Activated T-helper 17 cell treated with anti-CD3 and anti-CD28 coated beads, Interleukin-2, amount 50 U/mL, for 72 hours (primary cell): ENCODE measurements at regions not wholly inside any gene's neighbourhood (a gene's known extent, or its start where the extent isn't known, plus 50 kb on each side); places are given as distances from the start of the nearest gene placed in this dataset.

Experiments used
- ATAC-seq: fragments of 150-1000 bp; cut with Tn5 transposase; replicated peaks from 2 replicates; pipeline ENCODE4 v1.10.0; 2021; ENCODE audit warnings: mild to moderate bottlenecking, moderate library complexity
- H3K27ac Mint-ChIP-seq: one replicate; pipeline ENCODE4 v1.8.0; 2022; ENCODE audit warnings: mixed read lengths
- H3K27me3 Mint-ChIP-seq: one replicate; pipeline ENCODE4 v1.8.0; 2022; ENCODE audit warnings: mixed read lengths
- H3K36me3 Mint-ChIP-seq: one replicate; pipeline ENCODE4 v1.8.0; 2022; ENCODE audit warnings: low read depth, mild to moderate bottlenecking, mixed read lengths
- H3K4me1 Mint-ChIP-seq: one replicate; pipeline ENCODE4 v1.8.0; 2022; ENCODE audit warnings: mixed read lengths
- H3K4me3 Mint-ChIP-seq: one replicate; pipeline ENCODE4 v1.8.0; 2022; ENCODE audit warnings: mild to moderate bottlenecking, mixed read lengths
- H3K9me3 Mint-ChIP-seq: one replicate; pipeline ENCODE4 v1.8.0; 2022; ENCODE audit warnings: mixed read lengths

GRCh38 chr4:42718336-42718735, 61.4 kb upstream of the ATP8A1 start:
- Mint-ChIP-seq H3K27me3 (no peaks in the 10 kb centered on the region), H3K9me3 (no peaks in the 10 kb centered on the region), H3K4me3 (no peak overlapping the region), H3K36me3 (no peaks in the 10 kb centered on the region), H3K27ac (no peak overlapping the region), H3K4me1 (no peaks in the 10 kb centered on the region)
- no peak for ATAC-seq

GRCh38 chr4:42716996-42717395, 60.1 kb upstream of the ATP8A1 start:
- Mint-ChIP-seq H3K9me3 (no peaks in the 10 kb centered on the region), H3K27ac (no peak overlapping the region), H3K4me1 (no peaks in the 10 kb centered on the region), H3K27me3 (peaks cover 5% of the 10 kb centered on the region), H3K4me3 (no peak overlapping the region), H3K36me3 (no peaks in the 10 kb centered on the region)
- no peak for ATAC-seq

- H3K27ac Mint-ChIP-seq: no peak overlapping the region
- no peaks in the 10 kb centered on the region for H3K4me1 Mint-ChIP-seq
- H3K9me3 Mint-ChIP-seq: no peaks in the 10 kb centered on the region
- no peak for ATAC-seq
- no peak overlapping the region for H3K4me3 Mint-ChIP-seq
- H3K36me3 Mint-ChIP-seq: no peaks in the 10 kb centered on the region
- H3K27me3 Mint-ChIP-seq: peaks cover 9% of the 10 kb centered on the region
These were observed 59.0 kb upstream of the ATP8A1 start for GRCh38 chr4:42715807-42716482.

- H3K4me1 Mint-ChIP-seq: no peaks in the 10 kb centered on the region
- no peak for ATAC-seq
- H3K4me3 Mint-ChIP-seq: no peak overlapping the region
- no peak overlapping the region for H3K27ac Mint-ChIP-seq
- no peaks in the 10 kb centered on the region for H3K36me3 Mint-ChIP-seq
- no peaks in the 10 kb centered on the region for H3K9me3 Mint-ChIP-seq
- peaks cover 16% of the 10 kb centered on the region for H3K27me3 Mint-ChIP-seq
These were observed 56.5 kb upstream of the ATP8A1 start for GRCh38 chr4:42713391-42713790.

- ATAC-seq: no peak
- H3K27me3 Mint-ChIP-seq: peaks cover 18% of the 10 kb centered on the region
- H3K27ac Mint-ChIP-seq: no peak overlapping the region
- H3K36me3 Mint-ChIP-seq: no peaks in the 10 kb centered on the region
- H3K4me1 Mint-ChIP-seq: no peaks in the 10 kb centered on the region
- no peak overlapping the region for H3K4me3 Mint-ChIP-seq
- H3K9me3 Mint-ChIP-seq: no peaks in the 10 kb centered on the region
These were observed 55.9 kb upstream of the ATP8A1 start for GRCh38 chr4:42712854-42713253.

GRCh38 chr4:42711496-42711895, 54.6 kb upstream of the ATP8A1 start:
- Mint-ChIP-seq H3K36me3 (no peaks in the 10 kb centered on the region), H3K27me3 (peaks cover 18% of the 10 kb centered on the region), H3K4me3 (no peak overlapping the region), H3K4me1 (no peaks in the 10 kb centered on the region), H3K9me3 (no peaks in the 10 kb centered on the region), H3K27ac (no peak overlapping the region)
- ATAC-seq: no peak

- peaks cover 18% of the 10 kb centered on the region for H3K27me3 Mint-ChIP-seq
- no peak for ATAC-seq
- H3K4me1 Mint-ChIP-seq: no peaks in the 10 kb centered on the region
- no peak overlapping the region for H3K27ac Mint-ChIP-seq
- H3K36me3 Mint-ChIP-seq: no peaks in the 10 kb centered on the region
- no peaks in the 10 kb centered on the region for H3K9me3 Mint-ChIP-seq
- H3K4me3 Mint-ChIP-seq: no peak overlapping the region
These were observed 53.9 kb upstream of the ATP8A1 start for GRCh38 chr4:42710761-42711160.

- no peaks in the 10 kb centered on the region for H3K9me3 Mint-ChIP-seq
- no peak for ATAC-seq
- no peaks in the 10 kb centered on the region for H3K36me3 Mint-ChIP-seq
- H3K27ac Mint-ChIP-seq: no peak overlapping the region
- H3K4me3 Mint-ChIP-seq: no peak overlapping the region
- peaks cover 18% of the 10 kb centered on the region for H3K27me3 Mint-ChIP-seq
- no peaks in the 10 kb centered on the region for H3K4me1 Mint-ChIP-seq
These were observed 53.4 kb upstream of the ATP8A1 start for GRCh38 chr4:42710329-42710728.

GRCh38 chr4:42709392-42710065, 52.6 kb upstream of the ATP8A1 start:
- peaks cover 18% of the 10 kb centered on the region for H3K27me3 Mint-ChIP-seq
- H3K36me3 Mint-ChIP-seq: no peaks in the 10 kb centered on the region
- H3K4me3 Mint-ChIP-seq: no peak overlapping the region
- H3K4me1 Mint-ChIP-seq: no peaks in the 10 kb centered on the region
- no peak overlapping the region for H3K27ac Mint-ChIP-seq
- no peak for ATAC-seq
- no peaks in the 10 kb centered on the region for H3K9me3 Mint-ChIP-seq

GRCh38 chr4:42708625-42709024, 51.7 kb upstream of the ATP8A1 start:
- H3K9me3 Mint-ChIP-seq: no peaks in the 10 kb centered on the region
- no peak for ATAC-seq
- H3K4me1 Mint-ChIP-seq: no peaks in the 10 kb centered on the region
- H3K36me3 Mint-ChIP-seq: no peaks in the 10 kb centered on the region
- H3K27ac Mint-ChIP-seq: no peak overlapping the region
- H3K27me3 Mint-ChIP-seq: peaks cover 18% of the 10 kb centered on the region
- H3K4me3 Mint-ChIP-seq: no peak overlapping the region
